Lung (tissue), 11 donors: ENCODE measurements at regions not wholly inside any gene's neighbourhood (a gene's known extent, or its start where the extent isn't known, plus 50 kb on each side); places are given as distances from the start of the nearest gene placed in this dataset.
A peak's percentile ranks its signal among the peaks of the same experiment; 100 is the strongest.

Source experiments
- ATAC-seq: fragments of 200-7000 bp; cut with Tn5 transposase; one replicate; pipeline ENCODE4 v1.9.1; 2020; ENCODE audit warnings: moderate number of reproducible peaks; ENCODE audit not compliant: insufficient read depth, low FRiP score
- DNase-seq, 3 donors: peaks; one replicate each; pipeline ENCODE4 v3.0.0-alpha.2; 2013 to 2017
- H3K27ac ChIP-seq, 2 donors: one replicate each; pipeline ENCODE4 v1.5.1; 2013; ENCODE audit warnings: mild to moderate bottlenecking in 2 of 2, moderate library complexity in 2 of 2, control low read depth in 1 of 2, inconsistent platforms in 1 of 2, low read depth in 1 of 2, low read length in 1 of 2
- H3K27me3 ChIP-seq, 3 donors: one replicate each; pipeline ENCODE4 v1.5.1; 2013; ENCODE audit warnings: low read length in 2 of 3; ENCODE audit not compliant: control insufficient read depth in 3 of 3, insufficient read depth in 3 of 3
- H3K36me3 ChIP-seq, 4 donors: one replicate each; pipeline ENCODE4 v1.5.1; 2013; ENCODE audit warnings: low read length in 4 of 4, mild to moderate bottlenecking in 1 of 4, moderate library complexity in 1 of 4; ENCODE audit not compliant: control insufficient read depth in 4 of 4, insufficient read depth in 4 of 4
- H3K4me1 ChIP-seq, 5 donors: one replicate each; pipeline ENCODE4 v1.5.1; 2013; ENCODE audit warnings: low read length in 5 of 5, mild to moderate bottlenecking in 2 of 5, moderate library complexity in 1 of 5; ENCODE audit not compliant: control insufficient read depth in 5 of 5, insufficient read depth in 5 of 5
- H3K4me3 ChIP-seq: one replicate; pipeline ENCODE4 v1.5.1; 2013; ENCODE audit warnings: mild to moderate bottlenecking, control low read depth, moderate library complexity
- H3K9ac ChIP-seq, 2 donors: one replicate each; pipeline ENCODE4 v1.5.1; 2013; ENCODE audit warnings: low read length in 2 of 2, control low read depth in 1 of 2; ENCODE audit not compliant: insufficient read depth in 1 of 2
- H3K9me3 ChIP-seq, 4 donors: one replicate each; pipeline ENCODE4 v1.5.1; 2013; ENCODE audit warnings: low read length in 3 of 4, mild to moderate bottlenecking in 1 of 4, moderate library complexity in 1 of 4; ENCODE audit not compliant: control insufficient read depth in 4 of 4, insufficient read depth in 3 of 4
- CTCF ChIP-seq: IDR thresholded peaks from 2 replicates; pipeline ENCODE4 v1.5.1; 2012; ENCODE audit warnings: mild to moderate bottlenecking; ENCODE audit errors: control extremely low read depth, extremely low read depth
- WGBS, 2 donors: extraction: QIAGEN DNeasy Blood & Tissue Kit; methylation state at CpG; one replicate each; pipeline ENCODE4 v1.1.7; 2013; 5-methylcytosine and 5-hydroxymethylcytosine counted together
- donor health status: control.
- donor health status: control.
- donor health status: Bipolar disorder and iron deficiency.
- donor health status: healthy.
- donor health status: DM: yes; HTN: yes; CAD: no.

GRCh38 chr15:94110476-94111130 lies 120.8 kb upstream of the MCTP2 start:
- 36 to 85% methylated on average over 2 of the region's 2 CpGs for WGBS, 2 donors
- Histone ChIP-seq H3K4me1 (peaks cover 0 to 4% (median 0%) of the 10 kb centered on the region in 5 donors), H3K9me3 (no peaks in the 10 kb centered on the region), H3K9ac (no peak overlapping the region), H3K4me3 (no peak overlapping the region), H3K36me3 (no peaks in the 10 kb centered on the region), H3K27ac (no peak overlapping the region), H3K27me3 (no peaks in the 10 kb centered on the region)
- DNase-seq (peak in 2 of 3 donors; percentile 60 to 67), ATAC-seq (peak; percentile 51)
- no peak for TF ChIP-seq CTCF

- WGBS, 2 donors, result 76 to 94% methylated on average over 2 of the region's 2 CpGs
- no peaks in the 10 kb centered on the region for H3K36me3 ChIP-seq
- DNase-seq, result no peak
- TF ChIP-seq CTCF, result no peak
- no peak overlapping the region for H3K4me3 ChIP-seq
- H3K4me1 ChIP-seq, result peaks cover 0 to 4% (median 0%) of the 10 kb centered on the region in 5 donors
- H3K9me3 ChIP-seq, result no peaks in the 10 kb centered on the region
- H3K27me3 ChIP-seq, result no peaks in the 10 kb centered on the region
- H3K9ac ChIP-seq, result no peak overlapping the region
- ATAC-seq, result no peak
- no peak overlapping the region for H3K27ac ChIP-seq
These were observed 123.7 kb upstream of the MCTP2 start for GRCh38 chr15:94107652-94108051.

GRCh38 chr15:94105760-94106159 lies 125.6 kb upstream of the MCTP2 start:
- Histone ChIP-seq H3K9ac (no peak overlapping the region), H3K27me3 (no peaks in the 10 kb centered on the region), H3K27ac (no peak overlapping the region), H3K36me3 (no peaks in the 10 kb centered on the region), H3K9me3 (no peaks in the 10 kb centered on the region), H3K4me3 (no peak overlapping the region), H3K4me1 (no peaks in the 10 kb centered on the region)
- DNase-seq (no peak), ATAC-seq (peak; percentile 71)
- TF ChIP-seq CTCF, result no peak
- WGBS, 2 donors, result 47 to 56% methylated on average over 4 of the region's 4 CpGs

GRCh38 chr15:94100863-94101262 lies 130.5 kb upstream of the MCTP2 start:
- ATAC-seq, result no peak
- Histone ChIP-seq H3K27me3 (no peaks in the 10 kb centered on the region), H3K9me3 (no peaks in the 10 kb centered on the region), H3K9ac (no peak overlapping the region), H3K4me1 (no peaks in the 10 kb centered on the region), H3K4me3 (no peak overlapping the region), H3K27ac (no peak overlapping the region), H3K36me3 (no peaks in the 10 kb centered on the region)
- DNase-seq, result no peak
- 55 to 65% methylated on average over 5 of the region's 5 CpGs for WGBS, 2 donors
- TF ChIP-seq CTCF, result no peak
